Activated naive CD4-positive, alpha-beta T cell treated with anti-CD3 and anti-CD28 coated beads, Interleukin-2, amount 10 ng/mL, durations not matched to agents 7 days and 5 days (primary cell): ENCODE measurements at regions not wholly inside any gene's neighbourhood (a gene's known extent, or its start where the extent isn't known, plus 50 kb on each side); places are given as distances from the start of the nearest gene placed in this dataset.
A peak's percentile ranks its signal among the peaks of the same experiment; 100 is the strongest.

Experiments used
- CTCF ChIA-PET: fragments of 350-600 bp; sonication (Branson Sonifier 250); formaldehyde crosslinking; loops from one replicate; lab custom pipeline; 2021; ENCODE audit warnings: antibody characterized with exemption; lab: Charles Lee
- DNase-seq: peaks from one replicate; pipeline ENCODE4 v3.0.0-alpha.2; 2020
- H3K27ac Mint-ChIP-seq: one replicate; pipeline ENCODE4 v1.8.0; 2021; ENCODE audit warnings: mild to moderate bottlenecking, moderate library complexity, mixed read lengths
- H3K27me3 Mint-ChIP-seq: one replicate; pipeline ENCODE4 v1.8.0; 2021; ENCODE audit warnings: mild to moderate bottlenecking, mixed read lengths
- H3K36me3 Mint-ChIP-seq: one replicate; pipeline ENCODE4 v1.8.0; 2021; ENCODE audit warnings: mixed read lengths
- H3K4me1 Mint-ChIP-seq: one replicate; pipeline ENCODE4 v1.8.0; 2021; ENCODE audit warnings: mixed read lengths
- H3K4me3 Mint-ChIP-seq: one replicate; pipeline ENCODE4 v1.8.0; 2021; ENCODE audit warnings: mild to moderate bottlenecking, moderate library complexity, mixed read lengths
- H3K9me3 Mint-ChIP-seq: one replicate; pipeline ENCODE4 v1.8.0; 2021; ENCODE audit warnings: mixed read lengths

DNA sequence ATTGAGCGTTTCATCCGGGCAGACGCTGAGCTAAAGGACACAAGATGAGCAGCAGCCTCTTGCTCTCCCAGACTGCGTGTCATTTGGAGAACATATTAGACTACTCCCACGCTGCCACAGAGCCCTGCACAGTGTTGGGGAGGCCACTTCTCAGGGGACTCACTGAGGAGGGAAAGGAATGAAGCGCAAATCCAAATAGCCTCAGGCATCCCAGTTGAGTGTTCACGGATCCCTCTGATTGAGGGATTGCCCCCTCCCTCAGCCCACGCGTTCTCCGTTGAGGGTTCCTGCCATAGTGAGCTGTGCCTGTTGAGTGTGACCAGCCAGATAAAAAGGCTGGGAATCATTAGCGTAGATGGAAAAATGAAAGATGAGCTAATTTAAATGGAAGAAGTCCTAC lies 563.4 kb downstream of the ACTR3B start:
- no peaks in the 10 kb centered on the region for H3K27me3 Mint-ChIP-seq
- H3K9me3 Mint-ChIP-seq = peaks cover 25% of the 10 kb centered on the region
- DNase-seq = no peak
- no peaks in the 10 kb centered on the region for H3K4me1 Mint-ChIP-seq
- H3K4me3 Mint-ChIP-seq = no peak overlapping the region
- no peaks in the 10 kb centered on the region for H3K36me3 Mint-ChIP-seq
- CTCF ChIA-PET = no interaction called here
- H3K27ac Mint-ChIP-seq = no peak overlapping the region

DNA sequence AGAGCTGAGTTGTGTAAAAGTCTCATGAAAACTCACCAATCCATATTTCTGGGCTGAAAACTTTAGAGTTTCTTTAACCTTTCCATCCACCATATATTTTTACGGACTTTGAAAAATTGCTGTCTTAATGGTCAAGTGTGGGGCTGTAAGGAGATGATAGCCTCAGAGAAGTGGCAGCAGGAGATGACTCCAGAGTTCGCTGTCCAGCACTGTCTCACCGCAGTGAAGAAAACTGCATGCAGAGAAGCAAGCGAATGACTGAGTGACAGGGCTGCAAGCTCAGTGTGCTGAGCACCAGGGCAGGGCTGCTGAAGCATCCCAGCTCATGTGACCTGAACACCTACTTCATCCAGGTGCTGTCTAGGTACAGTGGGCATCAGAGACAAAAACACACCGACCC lies 564.5 kb downstream of the ACTR3B start:
- H3K9me3 Mint-ChIP-seq = peaks cover 25% of the 10 kb centered on the region
- no peaks in the 10 kb centered on the region for H3K27me3 Mint-ChIP-seq
- H3K36me3 Mint-ChIP-seq = no peaks in the 10 kb centered on the region
- no peak overlapping the region for H3K27ac Mint-ChIP-seq
- no peaks in the 10 kb centered on the region for H3K4me1 Mint-ChIP-seq
- CTCF ChIA-PET = no interaction called here
- H3K4me3 Mint-ChIP-seq = no peak overlapping the region
- DNase-seq = no peak

DNA sequence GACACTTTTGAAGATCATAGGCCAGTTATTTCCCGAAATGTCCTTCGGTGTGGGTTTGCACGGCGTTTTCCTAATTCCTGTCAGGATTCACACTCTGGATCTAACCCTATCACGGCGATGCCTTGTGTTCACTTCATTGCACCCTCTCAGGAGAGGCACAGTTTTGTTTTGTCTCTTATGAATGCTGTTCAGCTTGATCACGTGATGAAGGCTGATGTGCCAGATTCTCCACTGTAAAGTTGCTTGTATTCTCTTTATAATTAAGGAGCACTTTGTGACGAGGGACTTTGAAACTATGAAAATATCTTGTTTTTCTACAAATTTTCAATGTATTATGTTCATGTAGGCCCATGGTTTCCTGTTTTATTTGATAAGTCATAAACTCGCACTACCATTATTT lies 568.1 kb downstream of the ACTR3B start:
- Mint-ChIP-seq H3K36me3 (no peaks in the 10 kb centered on the region), H3K27ac (no peak overlapping the region), H3K4me3 (no peak overlapping the region), H3K27me3 (no peaks in the 10 kb centered on the region), H3K9me3 (peaks cover 23% of the 10 kb centered on the region), H3K4me1 (no peaks in the 10 kb centered on the region)
- DNase-seq = no peak
- CTCF ChIA-PET = no interaction called here

DNA sequence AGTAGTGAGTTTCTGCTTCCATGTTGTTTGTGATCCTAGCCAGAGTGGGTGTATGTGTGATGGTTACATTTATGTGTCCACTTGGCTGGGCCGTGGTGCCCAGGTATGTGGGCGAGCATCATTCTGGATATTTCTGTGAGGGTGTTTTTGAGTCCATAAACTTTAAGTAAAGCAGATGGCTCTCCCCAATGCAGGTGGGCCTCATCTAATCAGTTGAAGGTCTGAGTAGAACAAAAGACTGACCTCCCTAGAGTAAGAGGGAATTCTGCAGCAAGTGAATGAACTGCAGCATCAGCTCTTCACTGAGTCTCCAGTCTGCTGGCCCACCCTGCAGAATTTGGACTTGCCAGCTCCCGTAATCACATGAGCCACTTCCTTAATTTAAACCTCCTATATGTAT lies 571.9 kb downstream of the ACTR3B start:
- H3K27me3 Mint-ChIP-seq = no peaks in the 10 kb centered on the region
- peaks cover 20% of the 10 kb centered on the region for H3K9me3 Mint-ChIP-seq
- no peak for DNase-seq
- no peak overlapping the region for H3K27ac Mint-ChIP-seq
- no peak overlapping the region for H3K4me3 Mint-ChIP-seq
- CTCF ChIA-PET = no interaction called here
- no peaks in the 10 kb centered on the region for H3K4me1 Mint-ChIP-seq
- H3K36me3 Mint-ChIP-seq = no peaks in the 10 kb centered on the region

DNA sequence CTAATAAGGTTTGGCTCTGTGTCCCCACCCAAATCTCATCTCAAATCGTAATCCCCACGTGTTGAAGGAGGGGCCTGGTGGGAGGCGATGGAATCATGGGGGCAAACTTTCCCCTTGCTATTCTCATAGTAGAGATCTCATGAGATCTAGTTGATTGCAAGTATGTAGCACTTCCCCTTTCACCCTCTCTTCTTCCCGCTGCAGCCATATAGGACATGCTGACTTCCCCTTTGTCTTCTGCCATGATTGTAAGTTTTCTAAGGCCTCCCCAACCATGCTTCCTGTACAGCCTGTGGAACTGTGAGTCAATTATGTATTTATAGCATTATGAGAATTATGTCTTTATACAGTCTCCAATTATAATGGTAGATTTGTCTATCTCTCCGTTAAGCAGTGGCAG lies 594.5 kb downstream of the ACTR3B start:
- H3K9me3 Mint-ChIP-seq = peaks cover 8% of the 10 kb centered on the region
- H3K4me1 Mint-ChIP-seq = no peaks in the 10 kb centered on the region
- H3K27me3 Mint-ChIP-seq = no peaks in the 10 kb centered on the region
- H3K27ac Mint-ChIP-seq = no peak overlapping the region
- CTCF ChIA-PET = no interaction called here
- DNase-seq = no peak
- no peaks in the 10 kb centered on the region for H3K36me3 Mint-ChIP-seq
- H3K4me3 Mint-ChIP-seq = no peak overlapping the region

DNA sequence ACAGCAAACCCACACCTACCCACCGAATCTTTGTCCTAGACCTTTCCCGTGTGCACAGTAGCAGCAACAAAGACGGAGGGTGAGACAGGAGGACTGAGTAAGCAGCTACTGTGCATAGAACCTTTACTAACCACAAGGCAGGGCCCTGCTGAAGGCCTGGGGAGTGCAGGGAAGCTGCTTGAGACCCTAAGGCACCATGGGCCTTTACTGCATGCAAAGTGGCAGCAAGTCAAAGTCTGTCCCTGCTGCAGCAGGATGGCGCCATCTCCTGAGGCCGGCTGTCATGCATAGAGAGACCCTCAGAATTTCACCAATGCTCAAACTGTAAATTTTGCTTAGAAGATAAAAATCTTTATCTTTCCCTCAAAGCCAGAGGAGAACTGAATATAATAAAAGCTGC lies 610.5 kb downstream of the ACTR3B start:
- no peaks in the 10 kb centered on the region for H3K27me3 Mint-ChIP-seq
- CTCF ChIA-PET = no interaction called here
- DNase-seq = no peak

DNA sequence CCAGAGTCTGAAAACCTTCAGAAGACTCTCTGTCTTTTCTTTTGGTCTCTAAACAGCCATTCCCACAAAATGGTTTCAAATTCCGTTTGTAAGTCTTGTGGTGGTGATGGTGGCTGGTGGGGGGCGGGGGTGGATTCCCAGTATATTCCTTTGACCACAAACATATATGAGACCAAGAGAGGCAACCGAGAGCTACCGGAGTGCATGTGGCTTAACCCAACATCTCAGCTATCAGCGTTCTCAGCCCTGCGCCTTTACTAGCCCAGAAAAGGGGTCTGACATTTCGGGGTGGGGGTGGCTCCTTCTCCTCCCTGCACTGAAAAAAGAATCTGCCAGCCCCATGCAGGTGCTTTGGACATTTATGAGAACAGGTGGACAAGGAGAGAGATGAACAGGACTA lies 621.1 kb downstream of the ACTR3B start:
- Mint-ChIP-seq H3K4me3 (no peak overlapping the region), H3K9me3 (peaks cover 3% of the 10 kb centered on the region), H3K27ac (no peak overlapping the region), H3K4me1 (no peaks in the 10 kb centered on the region), H3K36me3 (no peaks in the 10 kb centered on the region), H3K27me3 (no peaks in the 10 kb centered on the region)
- CTCF ChIA-PET = interaction anchor here (0.8 kb wide), 1 partner anchor 1363 kb away, joined by 4 read pairs; no protein-coding TSS in a partner anchor
- no peak for DNase-seq

More for the DNA sequence above, 610.5 kb downstream of the ACTR3B start:
- H3K27ac Mint-ChIP-seq = no peak overlapping the region
- no peak overlapping the region for H3K4me3 Mint-ChIP-seq
- no peaks in the 10 kb centered on the region for H3K36me3 Mint-ChIP-seq
- no peaks in the 10 kb centered on the region for H3K4me1 Mint-ChIP-seq
- peaks cover 15% of the 10 kb centered on the region for H3K9me3 Mint-ChIP-seq

DNA sequence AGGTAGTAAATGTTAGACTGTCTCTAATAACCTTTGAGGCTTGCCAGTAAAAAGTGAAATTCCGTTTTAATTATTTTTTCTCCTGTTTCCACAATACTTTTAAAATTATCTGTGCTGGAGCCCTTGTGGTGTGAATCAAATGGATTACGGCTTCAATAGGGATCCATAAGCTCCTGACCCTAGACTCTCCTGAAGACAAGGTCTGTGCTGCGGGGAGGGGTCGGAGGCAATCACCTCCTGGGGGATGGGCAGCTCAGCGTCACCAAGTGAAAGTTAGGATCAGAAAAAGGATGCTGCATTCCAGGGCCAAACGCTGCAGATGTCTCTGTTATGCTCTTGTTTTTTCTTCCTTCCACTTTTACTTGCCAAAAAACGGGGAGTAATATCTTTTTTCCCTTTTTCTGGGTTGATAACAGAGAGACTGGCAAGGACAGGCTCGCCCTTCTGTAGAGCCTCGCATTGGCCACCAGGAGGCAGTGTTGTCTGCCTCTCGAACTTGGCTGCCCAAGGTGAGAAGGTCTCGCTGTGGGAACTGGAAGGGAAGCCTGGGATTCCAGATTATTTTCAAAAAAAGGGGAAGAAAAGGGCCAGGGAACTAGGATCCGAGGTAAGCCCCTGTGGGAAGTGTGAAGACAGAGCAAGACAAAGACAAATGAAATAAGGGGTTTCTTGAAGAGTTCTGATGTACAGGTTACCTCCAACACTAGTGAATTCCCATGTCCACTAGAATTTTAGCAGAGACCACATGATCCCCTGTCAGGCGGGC lies 621.9 kb downstream of the ACTR3B start:
- Mint-ChIP-seq H3K36me3 (no peaks in the 10 kb centered on the region), H3K27me3 (no peaks in the 10 kb centered on the region), H3K27ac (no peak overlapping the region), H3K4me1 (no peaks in the 10 kb centered on the region), H3K4me3 (no peak overlapping the region), H3K9me3 (no peaks in the 10 kb centered on the region)
- DNase-seq = peak; percentile 23
- CTCF ChIA-PET = interaction anchor here (0.7 to 0.8 kb wide), 4 partner anchors 102 to 1525 kb away, joined by 3 to 4 read pairs (median 4); no protein-coding TSS in a partner anchor

DNA sequence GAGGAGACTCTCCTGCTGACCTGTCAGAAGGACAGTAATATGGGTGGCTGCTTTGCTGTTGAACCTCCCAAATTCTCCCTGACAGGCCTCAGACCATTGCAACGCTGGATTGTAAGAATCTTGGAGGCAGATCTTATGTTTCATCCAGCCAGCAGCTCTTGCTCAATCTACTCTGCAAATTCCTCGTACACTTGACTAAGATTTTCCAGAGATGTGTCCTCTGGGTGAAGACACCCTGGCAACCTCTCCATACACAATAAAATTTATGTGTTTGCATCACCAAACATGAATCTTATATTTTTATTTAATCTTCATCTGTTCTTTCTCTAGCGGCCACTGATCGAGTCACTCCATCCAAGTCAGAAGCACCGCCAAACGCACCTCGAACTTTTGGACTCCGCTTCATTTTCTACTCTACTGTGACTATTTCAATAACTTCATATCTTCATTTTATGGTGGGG lies 623.1 kb downstream of the ACTR3B start:
- Mint-ChIP-seq H3K9me3 (peaks cover 2% of the 10 kb centered on the region), H3K27ac (no peak overlapping the region), H3K4me1 (no peaks in the 10 kb centered on the region), H3K4me3 (no peak overlapping the region), H3K27me3 (no peaks in the 10 kb centered on the region), H3K36me3 (no peaks in the 10 kb centered on the region)
- CTCF ChIA-PET = interaction anchor here (0.8 kb wide), 1 partner anchor 101 kb away, joined by 3 read pairs; no protein-coding TSS in a partner anchor
- DNase-seq = no peak

DNA sequence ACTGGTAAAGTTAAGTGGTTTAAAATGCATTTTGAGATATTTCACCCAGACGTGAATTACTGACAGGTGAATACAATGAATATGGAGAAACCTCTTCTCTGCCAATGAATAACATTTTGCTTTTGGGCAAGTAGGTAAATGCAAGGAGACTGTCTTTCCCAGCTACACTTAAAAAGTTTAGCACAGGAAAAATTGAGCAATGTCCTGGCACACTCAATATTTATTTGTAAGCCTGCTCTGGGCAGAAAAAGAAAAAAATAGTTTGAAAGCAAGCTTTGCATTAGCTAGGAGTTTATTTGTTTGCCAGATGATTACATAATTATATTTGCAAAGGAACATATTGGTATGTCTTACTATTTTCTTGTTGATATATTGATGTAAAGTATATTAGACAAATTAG lies 624.2 kb downstream of the ACTR3B start:
- no peak overlapping the region for H3K4me3 Mint-ChIP-seq
- no peaks in the 10 kb centered on the region for H3K27me3 Mint-ChIP-seq
- CTCF ChIA-PET = no interaction called here
- H3K4me1 Mint-ChIP-seq = no peaks in the 10 kb centered on the region
- H3K9me3 Mint-ChIP-seq = peaks cover 5% of the 10 kb centered on the region
- H3K36me3 Mint-ChIP-seq = no peaks in the 10 kb centered on the region
- no peak overlapping the region for H3K27ac Mint-ChIP-seq
- DNase-seq = no peak

DNA sequence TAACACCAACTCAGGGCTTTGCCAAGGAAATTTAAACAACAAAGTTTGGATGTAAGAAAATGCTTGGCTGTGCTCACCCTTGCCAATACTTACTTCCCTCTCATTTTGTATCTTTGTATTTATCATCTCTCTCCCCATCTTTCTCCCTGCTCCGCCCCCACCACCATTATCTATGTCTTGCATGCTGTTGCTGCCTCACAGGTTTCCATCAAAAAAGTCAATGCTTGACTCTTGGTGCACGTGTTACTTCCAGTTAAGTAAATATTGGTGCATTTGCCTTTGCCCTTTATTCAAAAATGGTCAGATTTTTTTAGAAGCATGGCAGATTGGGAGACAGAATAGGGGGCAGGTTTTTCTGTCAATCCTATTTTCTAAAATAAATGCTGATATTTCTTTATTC lies 626.0 kb downstream of the ACTR3B start:
- DNase-seq = no peak
- Mint-ChIP-seq H3K36me3 (no peaks in the 10 kb centered on the region), H3K27me3 (no peaks in the 10 kb centered on the region), H3K4me1 (no peaks in the 10 kb centered on the region), H3K27ac (no peak overlapping the region), H3K4me3 (no peak overlapping the region), H3K9me3 (peaks cover 8% of the 10 kb centered on the region)
- CTCF ChIA-PET = no interaction called here

DNA sequence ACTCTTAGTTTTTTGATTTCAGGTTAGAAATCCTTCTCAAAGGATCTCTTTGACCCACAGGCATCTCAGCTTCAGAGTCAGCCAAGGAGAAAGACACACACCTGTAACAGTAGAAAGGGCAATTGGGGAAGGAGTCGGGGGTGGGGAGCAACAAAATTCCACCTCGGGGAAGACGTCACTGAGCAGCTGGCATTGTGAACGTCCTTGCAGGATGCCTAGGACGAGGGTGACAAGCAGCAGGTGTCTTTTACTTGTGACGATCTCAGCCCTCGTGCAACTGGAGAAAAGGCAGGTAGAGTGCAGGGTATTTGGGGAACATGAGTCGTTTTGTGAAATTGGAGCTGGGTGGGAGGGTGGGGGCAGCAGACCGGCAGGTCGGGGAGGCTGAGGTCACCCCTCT lies 627.0 kb downstream of the ACTR3B start:
- H3K4me3 Mint-ChIP-seq = no peak overlapping the region
- no peak for DNase-seq
- peaks cover 13% of the 10 kb centered on the region for H3K9me3 Mint-ChIP-seq
- no peaks in the 10 kb centered on the region for H3K36me3 Mint-ChIP-seq
- no peaks in the 10 kb centered on the region for H3K27me3 Mint-ChIP-seq
- no peaks in the 10 kb centered on the region for H3K4me1 Mint-ChIP-seq
- CTCF ChIA-PET = no interaction called here
- no peak overlapping the region for H3K27ac Mint-ChIP-seq

DNA sequence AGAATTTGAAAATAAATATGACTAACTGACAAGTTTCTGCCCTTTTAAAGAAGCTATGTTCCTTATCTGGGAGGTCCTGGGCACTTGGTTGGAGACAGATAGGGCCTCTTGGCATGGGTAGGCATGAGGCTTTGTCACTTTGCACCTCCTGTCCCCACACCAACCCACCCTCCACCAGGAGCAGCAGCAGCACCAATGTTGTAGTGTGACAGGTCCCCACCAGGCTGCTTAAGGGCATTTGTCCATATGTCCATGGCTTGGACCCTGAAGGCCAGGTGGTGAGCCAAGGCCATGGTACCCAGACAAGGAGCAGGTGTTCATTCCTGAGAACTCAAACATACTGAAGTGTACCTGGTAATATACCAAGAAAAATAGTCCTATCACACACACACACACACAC lies 629.1 kb downstream of the ACTR3B start:
- Mint-ChIP-seq H3K4me1 (no peaks in the 10 kb centered on the region), H3K4me3 (no peak overlapping the region), H3K9me3 (peaks cover 19% of the 10 kb centered on the region), H3K36me3 (no peaks in the 10 kb centered on the region), H3K27me3 (no peaks in the 10 kb centered on the region), H3K27ac (no peak overlapping the region)
- CTCF ChIA-PET = no interaction called here
- no peak for DNase-seq

DNA sequence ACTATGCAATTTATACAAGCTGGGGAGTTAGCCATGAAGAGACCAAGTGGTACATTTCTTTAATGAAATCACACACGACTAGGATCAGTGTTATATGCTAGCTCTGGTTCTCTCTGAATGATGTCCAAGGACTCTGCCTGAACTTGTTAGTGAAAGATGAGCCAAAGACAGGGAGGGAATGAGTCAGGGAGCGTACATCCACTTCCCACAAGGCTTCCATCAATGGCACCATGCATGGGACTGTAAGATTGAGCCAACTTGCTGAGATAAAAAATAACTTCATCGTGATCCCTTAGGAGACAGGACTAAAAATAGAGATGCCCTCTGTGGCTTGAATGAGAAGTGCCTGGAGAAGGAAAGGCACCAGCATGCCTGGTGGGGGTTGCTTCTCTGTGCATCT lies 629.7 kb downstream of the ACTR3B start:
- CTCF ChIA-PET = no interaction called here
- Mint-ChIP-seq H3K4me1 (no peaks in the 10 kb centered on the region), H3K27ac (no peak overlapping the region), H3K4me3 (no peak overlapping the region), H3K27me3 (no peaks in the 10 kb centered on the region), H3K36me3 (no peaks in the 10 kb centered on the region), H3K9me3 (peaks cover 23% of the 10 kb centered on the region)
- DNase-seq = no peak

DNA sequence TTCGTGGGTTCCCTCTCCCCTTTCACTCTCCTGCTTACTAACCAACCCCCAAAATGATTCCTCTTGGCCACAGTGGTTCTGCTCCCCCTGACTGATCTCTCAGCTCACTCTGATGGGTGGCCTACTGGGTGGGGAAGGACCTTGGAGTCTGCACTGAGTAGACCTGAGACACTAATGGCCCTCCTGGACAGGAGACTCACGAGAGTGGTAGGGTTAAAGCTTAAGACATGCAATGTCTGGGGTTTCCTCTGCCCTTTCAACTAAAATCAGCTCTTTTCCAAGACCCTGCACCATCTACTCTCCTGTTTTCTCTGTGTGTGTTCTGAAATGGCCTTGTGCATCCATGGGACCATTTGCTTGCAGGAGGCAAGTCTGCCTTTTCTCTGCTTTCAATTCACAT lies 631.4 kb downstream of the ACTR3B start:
- H3K4me1 Mint-ChIP-seq = no peaks in the 10 kb centered on the region
- CTCF ChIA-PET = no interaction called here
- DNase-seq = no peak
- H3K27me3 Mint-ChIP-seq = no peaks in the 10 kb centered on the region
- H3K36me3 Mint-ChIP-seq = no peaks in the 10 kb centered on the region
- H3K4me3 Mint-ChIP-seq = no peak overlapping the region
- no peak overlapping the region for H3K27ac Mint-ChIP-seq
- H3K9me3 Mint-ChIP-seq = peaks cover 23% of the 10 kb centered on the region
